ENCODE measurements at regions not wholly inside any gene's neighbourhood (a gene's known extent, or its start where the extent isn't known, plus 50 kb on each side); places are given as distances from the start of the nearest gene placed in this dataset.

- TF ChIP-seq CTCF (conservative IDR thresholded peaks at IDR 0.05; ENCODE audit: low read depth, low read length) (no peak), EZH2phosphoT487 (IDR thresholded peaks at IDR 0.05; ENCODE audit: borderline replicate concordance, low read length) (no peak)
Observed at GRCh38 chr13:88360761-88361160, 689.6 kb downstream of the SLITRK5 start.
